GM19324 (cell line): ENCODE measurements at regions not wholly inside any gene's neighbourhood (a gene's known extent, or its start where the extent isn't known, plus 50 kb on each side); places are given as distances from the start of the nearest gene placed in this dataset.
A peak's percentile ranks its signal among the peaks of the same experiment; 100 is the strongest.

Source experiments
- ATAC-seq: cut with Tn5 transposase; IDR thresholded peaks from one replicate; pipeline ENCODE4 v1.9.1; 2021; ENCODE audit warnings: mild to moderate bottlenecking, moderate library complexity; ENCODE audit not compliant: unreplicated experiment, low FRiP score

GRCh38 chr3:70421506-70421905, 109.1 kb upstream of the MDFIC2 start:
- ATAC-seq = no peak

- ATAC-seq = no peak
These were observed 96.6 kb upstream of the MDFIC2 start for GRCh38 chr3:70409018-70409417.

GRCh38 chr3:70400194-70400593, 87.8 kb upstream of the MDFIC2 start:
- no peak for ATAC-seq

GRCh38 chr3:70393881-70394612, 81.6 kb upstream of the MDFIC2 start:
- ATAC-seq = no peak

- no peak for ATAC-seq
These were observed 79.8 kb upstream of the MDFIC2 start for GRCh38 chr3:70392227-70392626.

- no peak for ATAC-seq
These were observed 75.5 kb upstream of the MDFIC2 start for GRCh38 chr3:70387889-70388288.

GRCh38 chr3:70386846-70387245, 74.4 kb upstream of the MDFIC2 start:
- ATAC-seq = no peak

- ATAC-seq = no peak
These were observed 73.6 kb upstream of the MDFIC2 start for GRCh38 chr3:70386043-70386442.

- ATAC-seq = peak; percentile 85
These were observed 71.0 kb upstream of the MDFIC2 start for GRCh38 chr3:70383360-70383831.

GRCh38 chr3:70374179-70374578, 61.7 kb upstream of the MDFIC2 start:
- no peak for ATAC-seq
